Liver (tissue), 8 donors: ENCODE measurements at regions not wholly inside any gene's neighbourhood (a gene's known extent, or its start where the extent isn't known, plus 50 kb on each side); places are given as distances from the start of the nearest gene placed in this dataset.

Experiments used
- DNase-seq: peaks from one replicate; pipeline ENCODE4 v3.0.0-alpha.2; 2017; ENCODE audit warnings: low spot score
- H3K27ac ChIP-seq, 2 donors: one replicate each; pipeline ENCODE4 v1.7.0; 2013; ENCODE audit warnings: inconsistent platforms in 2 of 2, low read length in 2 of 2, control low read depth in 1 of 2, low read depth in 1 of 2, mild to moderate bottlenecking in 1 of 2
- H3K27me3 ChIP-seq, 4 donors: one replicate each; pipeline versions ENCODE4 v1.6.1 to v1.7.0; 2013; ENCODE audit warnings: low read length in 3 of 4, inconsistent platforms in 1 of 4, mild to moderate bottlenecking in 1 of 4, moderate library complexity in 1 of 4; ENCODE audit not compliant: control insufficient read depth in 4 of 4, insufficient read depth in 4 of 4
- H3K36me3 ChIP-seq, 4 donors: one replicate each; pipeline versions ENCODE4 v1.6.1 to v1.7.0; 2013; ENCODE audit warnings: low read length in 3 of 4, mild to moderate bottlenecking in 3 of 4, low read depth in 1 of 4, moderate library complexity in 1 of 4; ENCODE audit not compliant: control insufficient read depth in 4 of 4, insufficient read depth in 3 of 4
- H3K4me1 ChIP-seq, 4 donors: one replicate each; pipeline versions ENCODE4 v1.6.1 to v1.7.0; 2013; ENCODE audit warnings: low read length in 3 of 4, mild to moderate bottlenecking in 3 of 4, moderate library complexity in 1 of 4; ENCODE audit not compliant: control insufficient read depth in 4 of 4, insufficient read depth in 4 of 4
- H3K4me3 ChIP-seq, 3 donors: one replicate each; pipeline versions ENCODE4 v1.6.1 to v1.7.0; 2013; ENCODE audit warnings: low read length in 3 of 3, control low read depth in 1 of 3, low read depth in 1 of 3, mild to moderate bottlenecking in 1 of 3
- H3K9ac ChIP-seq, 2 donors: one replicate each; pipeline ENCODE4 v1.7.0; 2013; ENCODE audit warnings: low read length in 2 of 2, mild to moderate bottlenecking in 2 of 2, moderate library complexity in 2 of 2, control low read depth in 1 of 2, low read depth in 1 of 2
- H3K9me3 ChIP-seq, 4 donors: one replicate each; pipeline versions ENCODE4 v1.6.1 to v1.7.0; 2013; ENCODE audit warnings: low read length in 3 of 4; ENCODE audit not compliant: control insufficient read depth in 4 of 4
- EGR1 ChIP-seq, 2 donors: IDR thresholded peaks; 2 replicates each; pipeline ENCODE4 v1.6.1; 2016 to 2018; ENCODE audit warnings: antibody characterized with exemption in 2 of 2, low read depth in 2 of 2
- FOXA1 ChIP-seq: IDR thresholded peaks from 2 replicates; pipeline ENCODE4 v1.6.1; 2016; ENCODE audit warnings: antibody characterized with exemption
- FOXA2 ChIP-seq: IDR thresholded peaks from 2 replicates; pipeline ENCODE4 v1.6.1; 2016; ENCODE audit warnings: antibody characterized with exemption
- GABPA ChIP-seq, 2 donors: IDR thresholded peaks in 1 of 2; conservative IDR thresholded peaks in 1 of 2; 2 replicates each; pipeline ENCODE4 v1.6.1; 2016; ENCODE audit warnings: antibody characterized with exemption in 2 of 2, mild to moderate bottlenecking in 1 of 2, moderate library complexity in 1 of 2
- HNF4A ChIP-seq, 2 donors: conservative IDR thresholded peaks; 2 replicates each; pipeline ENCODE4 v1.6.1; 2016; ENCODE audit warnings: antibody characterized with exemption in 2 of 2, mild to moderate bottlenecking in 2 of 2
- HNF4G ChIP-seq: IDR thresholded peaks from 2 replicates; pipeline ENCODE4 v1.6.1; 2016; ENCODE audit warnings: antibody characterized with exemption
- JUND ChIP-seq, 2 donors: IDR thresholded peaks; 2 replicates each; pipeline ENCODE4 v1.6.1; 2016; ENCODE audit warnings: antibody characterized with exemption in 2 of 2
- NR2F2 ChIP-seq: IDR thresholded peaks from 2 replicates; pipeline ENCODE4 v1.6.1; 2016; ENCODE audit warnings: antibody characterized with exemption
- RAD21 ChIP-seq, 2 donors: IDR thresholded peaks; 2 replicates each; pipeline ENCODE4 v1.6.1; 2016; ENCODE audit warnings: antibody characterized with exemption in 2 of 2, mild to moderate bottlenecking in 2 of 2
- RXRA ChIP-seq, 2 donors: IDR thresholded peaks; 2 replicates each; pipeline ENCODE4 v1.6.1; 2017 to 2018; ENCODE audit warnings: antibody characterized with exemption in 2 of 2, mild to moderate bottlenecking in 1 of 2
- SP1 ChIP-seq: IDR thresholded peaks from 2 replicates; pipeline ENCODE4 v1.6.1; 2018; ENCODE audit warnings: antibody characterized with exemption, mild to moderate bottlenecking
- TAF1 ChIP-seq: conservative IDR thresholded peaks from 2 replicates; pipeline ENCODE4 v1.6.1; 2016; ENCODE audit warnings: antibody characterized with exemption, mild to moderate bottlenecking
- YY1 ChIP-seq: IDR thresholded peaks from 2 replicates; pipeline ENCODE4 v1.6.1; 2016; ENCODE audit warnings: antibody characterized with exemption, mild to moderate bottlenecking
- WGBS: extraction: QIAGEN DNeasy Blood & Tissue Kit; methylation state at CpG from one replicate; pipeline ENCODE4 v1.1.7; 2013; 5-methylcytosine and 5-hydroxymethylcytosine counted together
- TF ChIP-seq, protein P1 (sequence below): fragments of 150-350 bp; IDR thresholded peaks from 2 replicates; pipeline ENCODE4 v1.5.1; 2017; ENCODE audit warnings: improper control_type of control experiment, low read depth, low read length; ENCODE audit not compliant: missing input control
- TF ChIP-seq, protein P2 (sequence below): IDR thresholded peaks from 2 replicates; pipeline ENCODE4 v1.6.1; 2016; ENCODE audit warnings: antibody characterized with exemption, mild to moderate bottlenecking
- TF ChIP-seq, protein P3 (sequence below): IDR thresholded peaks from 2 replicates; pipeline ENCODE4 v1.6.1; 2016; ENCODE audit warnings: antibody characterized with exemption
- TF ChIP-seq, protein P4 (sequence below): IDR thresholded peaks from 2 replicates; pipeline ENCODE4 v1.6.1; 2016; ENCODE audit warnings: antibody characterized with exemption
- TF ChIP-seq, protein P5 (sequence below): IDR thresholded peaks from 2 replicates; pipeline ENCODE4 v1.6.1; 2016; ENCODE audit warnings: antibody characterized with exemption
- donor health status: healthy.
- donor health status: healthy.
- donor health status: healthy.
- donor health status: healthy.
- donor health status: healthy.

DNA sequence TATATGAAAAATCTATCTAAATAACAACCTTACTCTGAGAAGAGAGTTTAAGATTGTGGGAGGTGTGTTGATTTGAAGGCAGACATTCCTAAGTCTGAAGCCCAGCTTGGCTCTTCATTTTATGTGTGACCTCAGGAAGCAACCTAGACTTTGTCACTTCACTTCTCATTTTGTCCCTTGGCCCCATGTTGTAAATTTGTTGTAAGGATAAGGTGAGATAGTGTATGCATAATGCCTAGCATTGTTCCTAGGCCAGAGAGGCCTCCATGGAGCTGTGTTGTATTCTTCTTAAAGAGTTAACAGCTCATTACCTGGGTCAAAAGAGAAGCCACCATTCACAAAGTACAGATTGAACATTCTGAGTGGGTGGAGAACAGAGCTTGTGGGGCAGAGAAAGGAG is 1084.4 kb upstream of the SLIT2 start:
- H3K9ac ChIP-seq, result no peak overlapping the region
- no peaks in the 10 kb centered on the region for H3K36me3 ChIP-seq
- H3K27me3 ChIP-seq, result no peaks in the 10 kb centered on the region
- no peaks in the 10 kb centered on the region for H3K9me3 ChIP-seq
- DNase-seq, result no peak
- no peak for TF ChIP-seq HNF4G
- no peak for TF ChIP-seq RXRA (IDR thresholded peaks at IDR 0.05)
- TF ChIP-seq TAF1, result no peak
- no peak for TF ChIP-seq SP1
- TF ChIP-seq FOXA2, result no peak
- no peak for TF ChIP-seq YY1
- no peak for TF ChIP-seq GABPA (IDR thresholded peaks at IDR 0.05 in 1 of 2, conservative IDR thresholded peaks at IDR 0.05 in 1 of 2)
- TF ChIP-seq, protein P1, sequence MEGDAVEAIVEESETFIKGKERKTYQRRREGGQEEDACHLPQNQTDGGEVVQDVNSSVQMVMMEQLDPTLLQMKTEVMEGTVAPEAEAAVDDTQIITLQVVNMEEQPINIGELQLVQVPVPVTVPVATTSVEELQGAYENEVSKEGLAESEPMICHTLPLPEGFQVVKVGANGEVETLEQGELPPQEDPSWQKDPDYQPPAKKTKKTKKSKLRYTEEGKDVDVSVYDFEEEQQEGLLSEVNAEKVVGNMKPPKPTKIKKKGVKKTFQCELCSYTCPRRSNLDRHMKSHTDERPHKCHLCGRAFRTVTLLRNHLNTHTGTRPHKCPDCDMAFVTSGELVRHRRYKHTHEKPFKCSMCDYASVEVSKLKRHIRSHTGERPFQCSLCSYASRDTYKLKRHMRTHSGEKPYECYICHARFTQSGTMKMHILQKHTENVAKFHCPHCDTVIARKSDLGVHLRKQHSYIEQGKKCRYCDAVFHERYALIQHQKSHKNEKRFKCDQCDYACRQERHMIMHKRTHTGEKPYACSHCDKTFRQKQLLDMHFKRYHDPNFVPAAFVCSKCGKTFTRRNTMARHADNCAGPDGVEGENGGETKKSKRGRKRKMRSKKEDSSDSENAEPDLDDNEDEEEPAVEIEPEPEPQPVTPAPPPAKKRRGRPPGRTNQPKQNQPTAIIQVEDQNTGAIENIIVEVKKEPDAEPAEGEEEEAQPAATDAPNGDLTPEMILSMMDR, result no peak
- TF ChIP-seq NR2F2, result no peak
- TF ChIP-seq, protein P2, sequence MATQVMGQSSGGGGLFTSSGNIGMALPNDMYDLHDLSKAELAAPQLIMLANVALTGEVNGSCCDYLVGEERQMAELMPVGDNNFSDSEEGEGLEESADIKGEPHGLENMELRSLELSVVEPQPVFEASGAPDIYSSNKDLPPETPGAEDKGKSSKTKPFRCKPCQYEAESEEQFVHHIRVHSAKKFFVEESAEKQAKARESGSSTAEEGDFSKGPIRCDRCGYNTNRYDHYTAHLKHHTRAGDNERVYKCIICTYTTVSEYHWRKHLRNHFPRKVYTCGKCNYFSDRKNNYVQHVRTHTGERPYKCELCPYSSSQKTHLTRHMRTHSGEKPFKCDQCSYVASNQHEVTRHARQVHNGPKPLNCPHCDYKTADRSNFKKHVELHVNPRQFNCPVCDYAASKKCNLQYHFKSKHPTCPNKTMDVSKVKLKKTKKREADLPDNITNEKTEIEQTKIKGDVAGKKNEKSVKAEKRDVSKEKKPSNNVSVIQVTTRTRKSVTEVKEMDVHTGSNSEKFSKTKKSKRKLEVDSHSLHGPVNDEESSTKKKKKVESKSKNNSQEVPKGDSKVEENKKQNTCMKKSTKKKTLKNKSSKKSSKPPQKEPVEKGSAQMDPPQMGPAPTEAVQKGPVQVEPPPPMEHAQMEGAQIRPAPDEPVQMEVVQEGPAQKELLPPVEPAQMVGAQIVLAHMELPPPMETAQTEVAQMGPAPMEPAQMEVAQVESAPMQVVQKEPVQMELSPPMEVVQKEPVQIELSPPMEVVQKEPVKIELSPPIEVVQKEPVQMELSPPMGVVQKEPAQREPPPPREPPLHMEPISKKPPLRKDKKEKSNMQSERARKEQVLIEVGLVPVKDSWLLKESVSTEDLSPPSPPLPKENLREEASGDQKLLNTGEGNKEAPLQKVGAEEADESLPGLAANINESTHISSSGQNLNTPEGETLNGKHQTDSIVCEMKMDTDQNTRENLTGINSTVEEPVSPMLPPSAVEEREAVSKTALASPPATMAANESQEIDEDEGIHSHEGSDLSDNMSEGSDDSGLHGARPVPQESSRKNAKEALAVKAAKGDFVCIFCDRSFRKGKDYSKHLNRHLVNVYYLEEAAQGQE, result no peak
- H3K27ac ChIP-seq, result no peak overlapping the region
- no peaks in the 10 kb centered on the region for H3K4me1 ChIP-seq
- no peak overlapping the region for H3K4me3 ChIP-seq

DNA sequence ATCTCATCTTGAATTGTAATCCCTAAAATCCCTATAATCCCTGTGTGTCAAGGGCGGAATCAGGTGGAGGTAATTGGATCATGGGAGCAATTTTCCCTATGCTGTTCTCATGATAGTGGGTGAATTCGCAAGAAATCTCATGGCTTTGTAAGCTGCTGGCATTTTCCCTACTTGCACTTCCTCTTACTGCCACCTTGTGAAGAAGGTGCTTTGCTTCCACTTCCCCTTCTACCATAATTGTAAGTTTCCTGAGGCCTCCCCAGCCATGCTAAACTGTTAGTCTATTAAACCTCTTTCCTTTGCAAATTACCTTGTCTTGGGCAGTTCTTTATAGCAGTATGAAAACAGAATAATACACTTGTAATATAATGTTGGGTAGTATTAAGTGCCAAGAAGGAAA is 1087.4 kb upstream of the SLIT2 start:
- Histone ChIP-seq H3K9ac (no peak overlapping the region), H3K36me3 (no peaks in the 10 kb centered on the region), H3K4me3 (no peak overlapping the region), H3K4me1 (no peaks in the 10 kb centered on the region), H3K9me3 (no peaks in the 10 kb centered on the region), H3K27me3 (no peaks in the 10 kb centered on the region), H3K27ac (no peak overlapping the region)
- WGBS, result 80% methylated on average over 2 of the region's 2 CpGs
- no peak for TF ChIP-seq TAF1
- no peak for TF ChIP-seq EGR1 (IDR thresholded peaks at IDR 0.05; ENCODE audit: low read depth in 2 of 2)
- TF ChIP-seq, protein P2, result no peak
- TF ChIP-seq RAD21 (IDR thresholded peaks at IDR 0.05), result no peak
- TF ChIP-seq, protein P3, sequence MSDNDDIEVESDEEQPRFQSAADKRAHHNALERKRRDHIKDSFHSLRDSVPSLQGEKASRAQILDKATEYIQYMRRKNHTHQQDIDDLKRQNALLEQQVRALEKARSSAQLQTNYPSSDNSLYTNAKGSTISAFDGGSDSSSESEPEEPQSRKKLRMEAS, result no peak
- no peak for TF ChIP-seq RXRA (IDR thresholded peaks at IDR 0.05)
- no peak for TF ChIP-seq GABPA (IDR thresholded peaks at IDR 0.05 in 1 of 2, conservative IDR thresholded peaks at IDR 0.05 in 1 of 2)
- TF ChIP-seq YY1, result no peak
- TF ChIP-seq SP1, result no peak
- TF ChIP-seq NR2F2, result no peak
- no peak for TF ChIP-seq FOXA1
- TF ChIP-seq, protein P4, sequence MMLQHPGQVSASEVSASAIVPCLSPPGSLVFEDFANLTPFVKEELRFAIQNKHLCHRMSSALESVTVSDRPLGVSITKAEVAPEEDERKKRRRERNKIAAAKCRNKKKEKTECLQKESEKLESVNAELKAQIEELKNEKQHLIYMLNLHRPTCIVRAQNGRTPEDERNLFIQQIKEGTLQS, result no peak
- TF ChIP-seq, protein P1, result no peak
- no peak for TF ChIP-seq JUND (IDR thresholded peaks at IDR 0.05)
- TF ChIP-seq, protein P5, sequence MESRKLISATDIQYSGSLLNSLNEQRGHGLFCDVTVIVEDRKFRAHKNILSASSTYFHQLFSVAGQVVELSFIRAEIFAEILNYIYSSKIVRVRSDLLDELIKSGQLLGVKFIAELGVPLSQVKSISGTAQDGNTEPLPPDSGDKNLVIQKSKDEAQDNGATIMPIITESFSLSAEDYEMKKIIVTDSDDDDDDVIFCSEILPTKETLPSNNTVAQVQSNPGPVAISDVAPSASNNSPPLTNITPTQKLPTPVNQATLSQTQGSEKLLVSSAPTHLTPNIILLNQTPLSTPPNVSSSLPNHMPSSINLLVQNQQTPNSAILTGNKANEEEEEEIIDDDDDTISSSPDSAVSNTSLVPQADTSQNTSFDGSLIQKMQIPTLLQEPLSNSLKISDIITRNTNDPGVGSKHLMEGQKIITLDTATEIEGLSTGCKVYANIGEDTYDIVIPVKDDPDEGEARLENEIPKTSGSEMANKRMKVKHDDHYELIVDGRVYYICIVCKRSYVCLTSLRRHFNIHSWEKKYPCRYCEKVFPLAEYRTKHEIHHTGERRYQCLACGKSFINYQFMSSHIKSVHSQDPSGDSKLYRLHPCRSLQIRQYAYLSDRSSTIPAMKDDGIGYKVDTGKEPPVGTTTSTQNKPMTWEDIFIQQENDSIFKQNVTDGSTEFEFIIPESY, result no peak
- TF ChIP-seq HNF4G, result no peak
- TF ChIP-seq FOXA2, result no peak
- no peak for TF ChIP-seq HNF4A (conservative IDR thresholded peaks at IDR 0.05)
- no peak for DNase-seq
